Globus pallidus (tissue), 1 donor: ENCODE measurements at regions not wholly inside any gene's neighbourhood (a gene's known extent, or its start where the extent isn't known, plus 50 kb on each side); places are given as distances from the start of the nearest gene placed in this dataset.

Source experiments
- DNase-seq: peaks from one replicate; pipeline ENCODE4 v3.0.0-alpha.2; 2015; ENCODE audit warnings: low spot score

DNA sequence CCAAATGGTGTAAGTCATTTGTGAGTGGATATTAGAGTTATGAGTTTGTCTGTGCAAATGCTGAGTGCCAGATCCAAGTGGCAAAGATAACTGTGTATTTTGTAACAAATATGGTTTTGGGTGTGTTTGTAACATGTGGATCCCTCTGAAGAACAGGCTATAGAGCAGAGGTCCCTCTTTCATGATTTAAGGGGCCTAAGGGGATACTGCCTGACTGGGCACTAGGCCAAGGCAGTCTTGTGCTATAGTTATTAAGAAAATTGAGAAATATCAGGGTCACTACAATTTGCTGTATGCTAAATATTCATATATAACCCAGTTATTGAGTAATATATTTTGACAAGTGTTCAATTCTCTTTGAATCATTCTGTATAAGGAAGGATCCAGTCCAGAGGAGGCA, 555.6 kb upstream of the RGMA start:
- no peak for DNase-seq

DNA sequence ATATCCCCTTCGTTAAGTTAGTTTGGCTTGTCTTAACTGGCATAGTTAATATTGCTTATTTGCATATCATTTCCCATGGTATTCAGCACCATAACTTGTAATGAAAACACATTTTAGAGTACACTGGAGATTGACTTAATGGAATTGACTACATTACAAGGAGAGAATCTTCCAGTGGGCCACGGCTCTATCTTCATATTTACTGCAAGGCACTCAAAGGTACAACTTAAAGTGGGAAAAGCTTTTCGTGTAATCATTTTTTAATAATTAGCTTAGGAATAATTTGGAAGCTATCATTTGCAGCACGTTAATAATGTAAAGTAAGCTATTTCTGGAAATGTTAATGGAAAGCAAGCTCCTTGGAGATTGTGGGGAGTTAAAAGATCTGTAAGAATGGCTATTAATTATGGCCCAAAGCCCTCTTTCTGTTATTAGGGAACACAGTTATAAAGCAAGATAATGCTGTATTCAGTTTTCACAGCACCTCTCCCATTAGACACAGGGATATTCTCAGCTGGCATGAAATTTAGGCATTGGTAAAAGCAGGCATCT, 551.5 kb upstream of the RGMA start:
- DNase-seq: no peak

DNA sequence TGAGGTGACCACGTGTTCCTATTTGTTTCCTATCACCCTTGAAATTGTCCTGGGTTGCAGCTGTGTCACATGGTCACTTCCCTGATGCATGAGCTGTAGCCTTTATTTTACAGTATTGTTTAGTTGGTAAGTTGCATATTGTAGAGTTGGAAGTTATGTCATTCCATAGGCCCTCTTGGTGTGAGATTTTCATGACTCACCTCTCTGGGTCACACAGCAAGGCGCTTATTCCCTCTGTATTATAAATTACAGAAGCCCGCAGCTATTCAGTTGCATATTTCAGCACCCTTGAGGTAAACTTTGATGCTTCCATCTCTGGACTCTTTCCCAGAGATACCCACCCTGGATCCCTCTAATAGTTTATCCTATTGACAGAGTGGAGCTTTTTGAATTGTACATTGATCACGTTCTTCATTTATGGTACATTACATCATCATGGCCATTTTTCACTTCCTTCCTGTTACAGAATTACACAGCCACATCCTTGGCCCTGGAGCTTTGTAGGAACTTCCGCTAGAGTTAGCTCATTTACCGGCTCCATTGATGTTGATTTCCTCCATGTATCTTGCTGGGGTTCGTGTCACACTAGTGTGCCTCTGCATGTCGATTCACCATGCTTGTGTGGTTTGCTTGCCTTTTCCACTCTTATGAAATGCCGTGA, 543.1 kb upstream of the RGMA start:
- DNase-seq: no peak

DNA sequence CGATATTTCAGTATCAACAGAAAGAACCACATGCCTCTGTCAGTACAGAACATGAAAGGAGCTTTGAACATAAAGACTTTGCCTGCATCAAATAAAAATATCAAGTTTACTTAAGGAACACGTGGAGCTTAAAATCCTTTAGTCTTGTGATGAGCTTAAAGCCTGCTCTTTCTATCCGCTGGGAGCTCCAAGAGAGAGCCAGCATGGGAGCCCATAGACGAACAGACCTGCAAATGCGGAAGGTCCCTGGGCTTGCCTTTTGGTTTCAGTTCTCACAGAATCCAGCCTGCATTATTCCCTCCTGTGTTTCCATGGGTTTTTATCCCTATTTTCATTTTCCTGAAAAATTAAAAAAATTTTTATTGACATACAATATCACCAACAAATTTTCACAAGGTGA, 530.6 kb upstream of the RGMA start:
- no peak for DNase-seq

DNA sequence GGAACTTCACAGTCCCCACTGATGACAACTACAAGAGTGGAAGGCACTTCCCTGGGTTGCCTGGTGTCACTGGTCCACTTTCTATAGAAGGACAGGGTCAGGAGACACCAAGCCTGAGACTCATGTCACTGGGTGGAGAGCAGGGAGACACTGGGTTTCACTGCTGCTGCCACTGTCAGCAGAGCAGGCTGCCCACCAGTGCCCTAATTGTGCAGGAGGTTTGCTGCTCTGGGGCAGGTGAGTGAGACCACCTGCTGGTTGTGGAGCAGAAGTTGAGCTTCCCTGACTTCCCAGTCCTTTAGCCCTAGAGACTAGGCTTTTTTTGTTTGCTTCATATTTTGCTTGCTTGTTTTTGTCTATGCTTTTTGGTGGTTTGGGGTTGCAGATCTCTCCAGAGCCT, 528.4 kb upstream of the RGMA start:
- no peak for DNase-seq

DNA sequence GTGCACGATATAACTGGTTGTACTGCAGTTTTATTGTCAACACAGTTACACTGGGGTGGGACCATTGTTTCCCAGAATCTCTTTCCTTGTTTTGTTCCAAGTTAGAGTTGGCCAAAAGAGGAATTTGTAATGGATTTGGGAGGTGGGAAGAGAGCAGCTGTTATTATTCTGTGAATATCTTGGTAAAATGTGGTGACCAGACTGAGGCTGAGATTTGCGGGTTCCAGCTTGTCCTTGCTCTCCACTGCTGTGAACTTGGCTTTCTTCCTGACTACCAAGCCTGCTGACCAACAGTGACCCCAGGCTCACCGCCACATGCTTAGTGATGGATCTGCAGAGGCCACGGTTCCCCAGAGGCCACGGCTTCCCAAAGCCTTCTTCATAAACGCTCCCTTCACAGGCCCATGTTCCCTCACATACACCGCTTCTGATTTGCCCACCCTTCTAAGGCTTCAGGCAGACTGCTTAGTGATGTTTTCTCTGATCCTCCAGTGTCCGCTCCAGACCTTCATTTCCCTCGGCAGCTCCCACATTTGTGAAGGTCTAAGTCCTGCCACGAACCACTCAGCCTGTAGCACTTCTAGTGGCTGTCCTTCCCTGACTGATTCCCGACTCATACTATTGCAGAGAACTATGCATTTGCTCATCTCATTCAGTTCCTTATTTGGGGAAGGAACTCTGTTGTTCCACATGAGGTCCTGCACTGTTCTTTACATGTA, 525.5 kb upstream of the RGMA start:
- no peak for DNase-seq

DNA sequence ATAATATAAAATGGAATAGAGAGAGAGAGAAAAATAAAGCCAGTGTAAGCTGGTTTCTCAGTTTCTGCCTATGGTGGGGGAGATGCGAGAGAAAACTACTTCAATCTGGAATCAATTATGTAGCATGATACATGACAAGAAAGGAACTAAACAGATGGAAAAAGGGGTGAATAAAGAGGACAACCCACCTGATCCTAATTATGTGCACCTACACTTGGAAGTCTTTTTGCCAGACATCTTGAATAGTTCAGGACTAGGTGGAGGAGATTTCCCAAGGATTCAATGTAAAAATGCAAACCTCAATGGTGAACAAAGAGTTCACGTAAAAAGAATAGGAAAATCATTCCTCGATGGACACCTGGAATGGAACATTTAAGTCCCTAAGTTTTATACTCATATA, 524.4 kb upstream of the RGMA start:
- no peak for DNase-seq

DNA sequence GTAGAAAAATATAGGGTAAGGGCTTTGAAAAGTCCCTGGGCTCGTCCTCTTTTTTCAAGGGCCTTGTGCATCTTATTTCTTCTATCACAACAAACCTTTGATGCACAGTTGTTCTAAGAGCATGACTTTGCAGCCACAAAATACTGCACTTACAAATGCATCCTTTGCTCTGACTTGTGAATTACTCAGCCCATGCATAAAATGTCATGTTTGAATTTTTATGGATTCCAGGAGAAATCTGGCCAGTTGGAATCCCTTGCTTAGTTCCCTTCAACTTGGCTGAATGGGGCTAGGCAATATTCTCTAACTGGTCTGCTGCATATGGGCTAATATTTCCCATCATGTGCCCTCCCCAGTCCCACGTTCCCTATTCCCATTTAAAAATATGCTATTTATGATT, 523.9 kb upstream of the RGMA start:
- no peak for DNase-seq

DNA sequence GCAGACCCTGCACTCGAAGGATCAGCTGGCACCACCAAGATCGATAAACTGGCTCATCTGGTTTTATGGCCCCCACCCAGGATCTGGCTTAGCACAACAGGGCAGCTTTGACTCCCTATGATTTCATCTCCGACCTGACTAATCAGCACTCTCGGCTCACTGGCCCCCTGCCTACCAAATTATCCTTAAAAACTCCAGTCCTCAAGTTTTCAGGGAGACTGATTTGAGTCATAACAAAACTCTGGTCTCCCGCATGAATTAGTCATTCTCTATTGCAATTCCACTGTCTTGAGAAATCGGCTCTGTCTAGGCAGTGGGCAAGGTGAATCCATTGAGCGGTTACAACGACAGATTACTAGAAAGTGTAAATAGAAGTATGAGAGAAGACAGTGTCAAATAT, 521.9 kb upstream of the RGMA start:
- DNase-seq: no peak

DNA sequence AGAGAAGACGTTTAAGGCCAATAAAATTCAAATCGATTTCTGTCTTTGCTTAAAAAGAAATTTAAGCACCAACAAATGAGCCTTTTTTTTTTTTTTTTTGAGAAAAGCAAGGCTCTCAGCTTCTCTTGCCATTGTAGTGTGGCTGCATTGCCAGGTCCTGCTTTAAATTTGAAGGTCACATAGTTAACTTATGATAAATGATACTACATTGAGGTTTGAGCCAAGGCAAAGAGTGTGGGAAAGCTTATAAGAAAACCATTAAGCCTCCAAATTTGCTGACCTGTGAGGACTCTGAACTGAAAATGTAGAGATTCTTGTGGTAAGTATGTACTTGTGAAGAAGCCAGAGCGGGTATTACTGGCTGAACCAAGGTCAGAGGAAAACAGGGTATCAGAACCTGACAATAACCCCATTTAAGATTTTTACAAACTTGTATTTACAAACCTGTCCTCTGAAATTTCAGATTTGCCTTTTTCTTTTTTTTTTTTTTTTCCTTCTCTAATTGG, 519.7 kb upstream of the RGMA start:
- no peak for DNase-seq

DNA sequence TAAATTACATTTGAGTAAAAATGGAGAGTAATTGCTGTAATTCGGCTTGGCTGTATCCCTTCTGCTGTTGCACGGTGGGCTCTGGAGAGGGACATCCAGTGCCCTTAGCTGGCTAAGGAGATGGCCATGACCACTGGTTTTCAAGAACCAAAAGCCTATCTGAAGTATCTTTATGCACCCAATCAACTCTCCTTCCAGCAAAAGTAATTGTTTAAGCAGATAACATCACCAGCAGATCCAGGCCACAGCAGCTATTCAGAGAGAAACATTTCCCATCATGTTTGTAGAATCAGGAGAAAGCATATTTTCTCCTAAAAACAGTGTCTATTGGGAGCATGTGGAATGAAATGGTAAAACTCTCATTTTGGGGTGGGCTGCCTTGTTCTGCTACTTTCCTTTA, 514.5 kb upstream of the RGMA start:
- no peak for DNase-seq

DNA sequence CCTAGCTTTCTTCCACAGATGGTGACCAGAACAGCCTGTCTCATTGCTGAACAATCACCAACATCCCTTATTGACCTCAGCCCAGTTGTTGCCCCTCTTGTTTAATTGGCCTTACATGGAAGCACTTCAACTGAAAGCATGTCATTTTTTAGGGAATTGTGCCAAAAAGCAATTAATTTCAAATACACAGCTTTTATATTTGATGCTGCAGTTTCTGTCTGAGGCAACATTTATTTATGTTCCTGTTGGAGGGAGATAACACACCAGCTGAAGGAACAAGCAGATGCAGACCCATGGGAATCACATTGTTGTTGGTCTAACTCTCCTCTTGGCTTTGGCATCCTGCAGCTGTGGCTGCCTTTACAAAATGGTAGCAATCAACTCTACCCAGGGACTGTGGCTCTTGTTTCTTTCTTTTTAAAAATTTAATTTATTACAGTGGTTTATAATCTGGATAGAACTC, 498.1 kb upstream of the RGMA start:
- no peak for DNase-seq

DNA sequence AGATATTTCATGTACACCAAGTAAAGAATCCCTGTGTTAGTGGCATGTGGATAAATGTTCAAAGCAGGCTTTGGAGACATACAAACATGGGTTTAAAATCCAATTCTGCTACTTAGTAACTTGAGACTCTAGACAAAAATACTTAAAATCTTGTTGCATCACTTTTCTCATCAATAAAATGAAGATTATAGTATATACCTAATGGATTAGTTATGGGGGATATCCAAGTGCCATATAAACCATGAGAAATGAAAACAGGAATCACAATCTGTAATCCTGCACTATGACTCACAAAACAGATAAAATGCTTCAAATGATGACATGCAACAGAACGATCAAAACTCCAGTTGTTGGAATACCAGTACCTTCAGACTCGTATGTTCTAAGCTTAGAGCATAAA, 496.0 kb upstream of the RGMA start:
- no peak for DNase-seq

DNA sequence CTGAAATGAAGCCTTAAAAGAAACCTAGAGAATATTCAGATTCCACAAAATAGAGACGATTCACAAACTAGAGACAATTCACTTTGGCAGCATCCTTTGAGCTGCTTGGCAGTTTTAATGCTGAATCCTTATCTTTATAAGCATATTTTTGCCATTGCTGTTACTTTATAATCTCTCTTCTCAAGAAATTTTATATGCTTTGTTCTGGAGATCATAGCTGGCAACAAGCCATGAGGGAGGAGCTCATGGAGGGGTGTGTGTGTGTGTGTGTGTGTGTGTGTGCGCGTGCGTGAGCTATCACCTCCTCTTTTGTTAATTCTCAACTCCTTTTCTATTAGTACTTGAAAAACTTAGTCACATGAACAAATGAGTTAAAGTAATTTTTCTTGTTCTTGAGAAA, 495.0 kb upstream of the RGMA start:
- DNase-seq: no peak

DNA sequence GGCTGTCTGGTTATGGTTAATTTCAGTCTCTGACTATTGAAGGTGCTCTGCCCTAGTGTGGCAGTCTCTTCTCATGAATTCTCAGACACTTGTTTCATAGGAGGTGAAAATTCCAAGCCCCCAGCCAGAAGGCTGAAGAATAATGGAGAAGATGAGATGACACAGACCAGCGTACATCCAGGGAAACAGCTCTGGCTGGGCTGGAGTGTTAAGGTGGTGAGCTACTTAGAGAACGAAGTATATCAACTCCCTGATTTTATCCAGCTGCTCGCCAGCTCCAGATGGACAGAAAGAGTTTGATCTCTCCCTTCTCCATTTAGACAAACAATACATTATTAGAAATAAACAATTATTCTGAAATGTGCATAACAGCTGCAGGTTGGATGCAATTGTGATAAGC, 494.5 kb upstream of the RGMA start:
- no peak for DNase-seq

DNA sequence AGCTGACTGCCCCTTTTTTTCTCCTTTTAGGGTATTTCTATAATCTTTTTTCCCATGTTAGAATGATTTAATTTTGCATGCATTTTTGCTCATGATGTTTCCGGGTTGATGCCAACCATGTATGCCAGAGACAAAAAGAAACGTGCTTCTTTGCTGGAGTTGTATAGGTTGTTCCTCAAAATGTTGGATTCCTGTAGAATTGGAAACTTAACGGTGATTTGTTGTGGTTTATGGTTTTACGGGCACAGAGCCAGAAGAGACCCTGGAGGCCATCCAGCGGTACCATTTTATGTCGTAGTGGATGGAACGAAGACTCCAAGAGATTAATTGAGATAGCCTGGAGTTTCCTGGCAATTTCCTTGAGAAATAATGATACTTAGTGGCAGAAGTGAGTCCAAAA, 481.5 kb upstream of the RGMA start:
- no peak for DNase-seq

DNA sequence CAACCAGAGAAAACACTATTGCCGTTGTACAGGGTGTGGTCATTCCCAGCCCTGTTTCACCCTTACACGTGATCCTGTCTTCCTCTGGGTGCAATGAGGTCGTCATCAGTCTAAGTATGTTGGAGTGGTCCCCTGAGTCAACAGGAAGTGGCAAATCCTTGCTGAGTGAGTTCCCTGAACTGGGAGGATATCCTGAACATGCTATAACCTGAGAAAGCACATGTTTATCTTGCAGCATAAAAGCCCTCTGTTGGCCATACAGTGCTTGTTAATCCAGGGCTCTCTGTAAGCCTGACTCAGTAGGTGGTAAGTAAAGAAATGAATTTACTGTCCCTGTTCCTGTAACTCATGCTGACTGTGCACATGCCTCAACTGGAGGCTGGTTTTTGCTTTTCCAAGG, 477.8 kb upstream of the RGMA start:
- DNase-seq: no peak

DNA sequence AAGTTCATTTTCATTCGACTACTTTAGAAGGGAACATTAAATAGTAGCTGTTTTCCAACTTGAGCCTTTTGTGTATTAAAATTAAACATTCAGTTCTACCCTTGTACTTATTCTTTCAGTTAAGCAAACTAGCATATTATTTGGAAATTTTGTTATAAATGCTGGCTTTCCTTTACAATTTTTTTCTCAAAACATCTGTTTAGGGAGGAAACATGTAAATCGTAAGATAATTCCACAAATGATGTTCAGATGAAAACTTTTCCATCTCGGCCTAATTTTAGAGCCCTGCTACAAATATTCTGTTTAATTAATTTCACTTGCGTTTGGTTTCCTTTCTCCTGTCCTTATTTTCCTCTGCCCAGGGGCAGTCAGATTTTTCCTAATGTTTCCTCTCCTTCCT, 476.2 kb upstream of the RGMA start:
- DNase-seq: no peak

DNA sequence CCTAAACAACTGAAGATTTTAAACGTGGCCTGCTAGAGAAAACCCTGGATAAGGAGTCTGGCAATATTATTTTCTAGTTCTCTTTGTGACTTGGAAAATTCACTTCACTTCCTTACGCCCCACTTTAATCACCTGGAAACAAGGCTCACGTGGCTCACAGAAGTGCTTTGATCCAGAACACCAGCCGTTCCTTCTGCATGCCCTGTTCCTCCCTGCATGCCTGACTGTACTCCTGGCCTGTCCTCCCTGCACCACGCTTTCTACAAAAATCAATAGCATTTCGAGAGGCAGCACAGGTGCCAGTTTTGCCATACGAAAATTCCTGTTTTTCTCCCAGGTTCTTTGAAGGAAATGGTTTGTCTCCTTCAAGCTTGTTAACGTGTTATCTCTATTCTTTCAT, 474.2 kb upstream of the RGMA start:
- DNase-seq: no peak

DNA sequence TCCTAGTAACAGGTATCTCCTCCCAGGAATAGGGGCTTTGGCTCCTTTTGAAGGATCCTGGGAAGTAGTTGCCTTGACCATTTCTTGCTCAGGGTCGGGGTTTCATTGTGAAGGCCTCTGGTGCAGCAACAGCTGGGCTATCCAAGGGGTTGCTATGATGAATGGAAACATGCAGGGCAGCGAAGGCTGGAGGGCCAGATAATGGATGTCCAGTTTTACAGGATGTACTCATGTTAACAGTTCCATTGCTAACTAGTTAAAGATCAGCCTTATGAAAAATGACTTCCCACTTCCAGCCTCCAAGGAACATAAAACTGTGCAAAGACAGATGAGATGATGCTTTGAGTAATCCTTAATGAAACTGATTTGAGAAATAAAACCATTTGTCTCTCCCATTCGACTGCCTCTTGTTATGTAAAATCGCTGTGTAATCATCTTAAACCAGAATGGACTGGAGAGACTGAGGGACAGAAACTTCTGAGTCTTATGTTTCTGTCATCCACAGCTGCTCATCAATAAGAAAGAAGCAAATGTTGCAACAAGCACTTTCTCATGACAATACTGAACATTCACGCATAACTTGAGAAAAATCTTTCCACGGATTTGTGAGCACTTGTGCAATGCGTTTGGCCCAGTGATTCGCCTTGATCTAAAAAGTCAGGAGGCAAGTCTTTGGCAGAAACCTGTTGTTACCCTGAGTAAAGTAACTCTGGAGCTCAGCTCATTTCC, 473.5 kb upstream of the RGMA start:
- no peak for DNase-seq

DNA sequence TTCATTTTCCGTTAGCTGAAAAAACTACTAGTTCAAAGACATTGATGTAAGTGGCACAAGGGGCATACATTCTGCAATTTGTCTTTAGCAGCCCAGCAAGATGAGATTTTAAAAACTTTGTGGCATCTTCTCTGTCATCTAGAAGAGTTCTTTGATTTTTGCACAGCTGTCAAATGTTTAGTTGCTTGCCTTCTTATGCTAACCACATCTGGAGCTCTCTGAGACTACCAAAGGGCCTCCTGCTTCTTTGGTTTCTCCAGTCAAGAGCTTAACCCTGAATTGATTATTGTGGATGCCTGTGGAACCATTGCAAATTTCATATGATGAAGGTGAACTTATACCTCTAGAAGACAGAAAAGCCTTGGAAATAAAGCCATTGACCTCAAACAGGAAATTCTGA, 468.7 kb upstream of the RGMA start:
- no peak for DNase-seq

DNA sequence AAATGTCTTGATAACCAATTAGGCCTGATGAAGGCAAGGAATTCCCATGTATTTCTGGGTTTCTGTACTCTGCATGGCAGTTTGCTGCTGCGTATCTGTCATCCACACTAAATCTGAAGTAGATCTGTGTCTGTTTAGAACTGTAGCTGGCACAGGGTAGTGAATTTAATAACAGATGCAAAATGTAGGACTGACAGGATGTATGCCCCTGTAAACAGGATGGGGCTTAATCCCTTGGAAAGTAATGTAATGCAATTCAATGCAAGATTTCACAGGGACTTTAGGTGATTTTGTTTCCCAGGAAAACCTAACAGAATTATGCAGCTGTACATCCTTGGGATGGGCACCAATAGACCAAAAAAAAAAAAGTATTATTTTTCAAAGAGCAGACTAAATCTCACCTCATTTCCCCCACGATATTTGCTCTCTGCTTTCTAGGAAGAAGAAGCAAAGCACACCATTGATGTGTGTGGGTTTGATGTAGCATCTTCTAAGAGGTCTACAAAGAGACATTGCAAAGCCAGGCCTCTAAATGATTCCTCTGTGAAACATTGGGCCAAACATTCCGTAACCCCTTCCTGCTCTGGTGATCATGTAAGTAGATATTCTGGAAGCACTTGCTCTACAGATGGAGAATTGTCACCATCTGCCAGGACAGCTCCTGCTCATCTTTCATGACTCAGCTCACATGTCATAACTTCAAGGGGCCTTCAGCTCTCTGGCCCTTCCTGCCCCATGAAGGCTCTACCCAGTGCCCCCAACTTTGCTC, 464.3 kb upstream of the RGMA start:
- DNase-seq: no peak
